Coronary artery (tissue), 2 donors: ENCODE measurements at regions not wholly inside any gene's neighbourhood (a gene's known extent, or its start where the extent isn't known, plus 50 kb on each side); places are given as distances from the start of the nearest gene placed in this dataset.
A peak's percentile ranks its signal among the peaks of the same experiment; 100 is the strongest.

Experiments
- DNase-seq: peaks from one replicate; pipeline ENCODE4 v3.0.0-alpha.2; 2017; ENCODE audit warnings: low spot score
- H3K27ac ChIP-seq, 2 donors: fragments of 200-600 bp; sonication (generic); one replicate each; pipeline ENCODE4 v1.5.1; 2016 to 2019
- H3K4me3 ChIP-seq: fragments of 200-600 bp; sonication (generic); 2 replicates; pipeline ENCODE4 v1.5.1; 2016; ENCODE audit warnings: mild to moderate bottlenecking, moderate library complexity
- CTCF ChIP-seq: fragments of 200-600 bp; sonication (generic); IDR thresholded peaks from one replicate; pipeline ENCODE4 v1.5.1; 2019; ENCODE audit warnings: antibody characterized with exemption

- no peak for TF ChIP-seq CTCF
- DNase-seq: no peak
- no peak overlapping the region for H3K27ac ChIP-seq
- no peak overlapping the region for H3K4me3 ChIP-seq
Observed at GRCh38 chr2:173435574-173435973, 80.9 kb downstream of the CDCA7 start.

GRCh38 chr2:173436088-173436487 lies 81.4 kb downstream of the CDCA7 start:
- DNase-seq: no peak
- H3K27ac ChIP-seq: no peak overlapping the region
- TF ChIP-seq CTCF: no peak
- H3K4me3 ChIP-seq: no peak overlapping the region

- TF ChIP-seq CTCF: no peak
- Histone ChIP-seq H3K27ac (no peak overlapping the region), H3K4me3 (no peak overlapping the region)
- no peak for DNase-seq
Observed at GRCh38 chr2:173441222-173441621, 86.5 kb downstream of the CDCA7 start.

GRCh38 chr2:173442542-173442941 lies 87.9 kb downstream of the CDCA7 start:
- TF ChIP-seq CTCF: no peak
- DNase-seq: no peak
- no peak overlapping the region for H3K4me3 ChIP-seq
- no peak overlapping the region for H3K27ac ChIP-seq

- TF ChIP-seq CTCF: no peak
- H3K27ac ChIP-seq: no peak overlapping the region
- DNase-seq: no peak
Observed at GRCh38 chr2:173446722-173447121, 92.0 kb downstream of the CDCA7 start.

GRCh38 chr2:173448938-173449471 lies 94.3 kb downstream of the CDCA7 start:
- peak; percentile 77 for DNase-seq
- peak; percentile 57 for TF ChIP-seq CTCF
- H3K4me3 ChIP-seq: peak overlapping the region; percentile 66
- H3K27ac ChIP-seq: peak overlapping the region in 1 of 2 donors; percentile 64

More at GRCh38 chr2:173446722-173447121, 92.0 kb downstream of the CDCA7 start:
- H3K4me3 ChIP-seq: no peak overlapping the region

GRCh38 chr2:173451118-173451517 lies 96.4 kb downstream of the CDCA7 start:
- H3K27ac ChIP-seq: no peak overlapping the region
- DNase-seq: no peak
- H3K4me3 ChIP-seq: no peak overlapping the region
- TF ChIP-seq CTCF: no peak
